GM12878 (cell line): ENCODE measurements at regions not wholly inside any gene's neighbourhood (a gene's known extent, or its start where the extent isn't known, plus 50 kb on each side); places are given as distances from the start of the nearest gene placed in this dataset.

ENCODE experiments used
- CTCF ChIP-seq, 3 experiments: IDR thresholded peaks in 2 of 3; conservative IDR thresholded peaks in 1 of 3; 2 replicates each; pipeline ENCODE4 v1.5.1; 2011; ENCODE audit warnings: low read depth in 3 of 3, low read length in 3 of 3, mild to moderate bottlenecking in 3 of 3, control low read depth in 2 of 3, moderate library complexity in 2 of 3, inconsistent platforms in 1 of 3, mixed read lengths in 1 of 3; ENCODE audit not compliant: control insufficient read depth in 2 of 3, insufficient read depth in 1 of 3; ENCODE audit errors: extremely low read depth in 1 of 3
- TF ChIP-seq, protein P1 (sequence below): IDR thresholded peaks from 2 replicates; pipeline ENCODE4 v1.6.1; 2012; ENCODE audit warnings: low read depth, low read length, improper control_type of control experiment

DNA sequence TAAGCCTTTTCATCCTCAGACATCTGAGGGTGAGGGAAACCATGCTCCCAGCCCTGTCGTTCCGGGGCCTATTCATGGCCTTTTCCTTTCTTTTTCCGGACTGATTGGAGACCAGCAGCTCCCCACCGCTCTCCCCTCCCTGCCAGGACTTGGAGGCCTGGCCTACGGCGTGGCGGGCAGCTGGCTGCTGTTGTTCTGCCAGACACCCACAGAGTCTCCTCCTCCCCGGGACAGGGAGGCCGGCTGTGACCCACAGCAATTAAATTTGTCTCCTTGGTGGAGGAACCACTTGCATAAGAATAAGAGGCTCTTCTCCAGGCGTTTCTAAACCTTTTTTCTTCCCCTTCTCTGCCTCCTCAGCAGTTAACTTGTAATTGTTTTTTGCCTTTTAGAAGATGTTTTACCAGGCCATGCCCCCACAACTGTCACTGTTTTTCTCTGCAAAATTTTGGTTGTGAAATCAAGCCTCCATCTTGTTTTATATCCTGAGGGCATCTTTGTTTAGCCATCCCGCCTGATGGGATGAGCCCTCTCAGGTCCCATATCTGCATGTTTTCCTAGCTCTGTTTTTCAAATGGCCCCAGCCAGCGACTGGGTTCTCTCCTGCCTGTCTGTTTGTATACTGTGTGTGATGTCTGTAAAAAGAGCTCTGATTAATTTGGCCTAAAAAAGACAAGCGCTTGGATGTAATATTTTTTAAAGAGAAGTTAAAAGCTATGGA, 1060.0 kb upstream of the DDX18 start:
- TF ChIP-seq, protein P1, sequence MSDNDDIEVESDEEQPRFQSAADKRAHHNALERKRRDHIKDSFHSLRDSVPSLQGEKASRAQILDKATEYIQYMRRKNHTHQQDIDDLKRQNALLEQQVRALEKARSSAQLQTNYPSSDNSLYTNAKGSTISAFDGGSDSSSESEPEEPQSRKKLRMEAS, result no peak
- TF ChIP-seq CTCF (IDR thresholded peaks at IDR 0.05 in 2 of 3, conservative IDR thresholded peaks at IDR 0.05 in 1 of 3; ENCODE audit: control insufficient read depth in 2 of 3, extremely low read depth in 1 of 3, insufficient read depth in 1 of 3, low read depth in 3 of 3, low read length in 3 of 3), result no peak
